ENCODE measurements at regions not wholly inside any gene's neighbourhood (a gene's known extent, or its start where the extent isn't known, plus 50 kb on each side); places are given as distances from the start of the nearest gene placed in this dataset.
"Not testable (repeated sequence)": the region's sequence is repeated elsewhere in the genome, so short reads cannot be mapped to it uniquely, and the experiment has no call there.

DNA sequence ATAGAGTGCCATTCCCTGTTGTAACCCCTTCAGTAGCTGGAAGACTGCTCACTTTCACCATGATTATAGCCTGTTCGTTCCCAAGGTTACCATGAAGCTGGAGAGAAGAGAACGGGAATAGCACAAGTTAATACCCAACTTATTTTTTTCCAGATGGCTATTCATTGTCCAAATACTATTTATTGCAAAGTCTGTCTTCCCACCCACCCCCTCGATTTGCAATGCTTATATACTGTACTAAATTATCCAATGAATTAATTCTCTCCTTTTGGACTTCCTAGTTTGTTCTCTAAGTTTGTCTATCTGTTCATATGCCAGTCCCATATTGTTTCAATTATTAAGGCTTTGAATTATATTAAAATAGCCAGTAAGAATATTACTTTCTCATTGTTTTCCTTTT lies 231.0 kb downstream of the RAB11FIP4 start:
- intact Hi-C loops (cut with DNase I): no loop called here
- 86% methylated on average over 3 of the region's 3 CpGs for WGBS
- TF ChIP-seq, protein P1, sequence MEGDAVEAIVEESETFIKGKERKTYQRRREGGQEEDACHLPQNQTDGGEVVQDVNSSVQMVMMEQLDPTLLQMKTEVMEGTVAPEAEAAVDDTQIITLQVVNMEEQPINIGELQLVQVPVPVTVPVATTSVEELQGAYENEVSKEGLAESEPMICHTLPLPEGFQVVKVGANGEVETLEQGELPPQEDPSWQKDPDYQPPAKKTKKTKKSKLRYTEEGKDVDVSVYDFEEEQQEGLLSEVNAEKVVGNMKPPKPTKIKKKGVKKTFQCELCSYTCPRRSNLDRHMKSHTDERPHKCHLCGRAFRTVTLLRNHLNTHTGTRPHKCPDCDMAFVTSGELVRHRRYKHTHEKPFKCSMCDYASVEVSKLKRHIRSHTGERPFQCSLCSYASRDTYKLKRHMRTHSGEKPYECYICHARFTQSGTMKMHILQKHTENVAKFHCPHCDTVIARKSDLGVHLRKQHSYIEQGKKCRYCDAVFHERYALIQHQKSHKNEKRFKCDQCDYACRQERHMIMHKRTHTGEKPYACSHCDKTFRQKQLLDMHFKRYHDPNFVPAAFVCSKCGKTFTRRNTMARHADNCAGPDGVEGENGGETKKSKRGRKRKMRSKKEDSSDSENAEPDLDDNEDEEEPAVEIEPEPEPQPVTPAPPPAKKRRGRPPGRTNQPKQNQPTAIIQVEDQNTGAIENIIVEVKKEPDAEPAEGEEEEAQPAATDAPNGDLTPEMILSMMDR (IDR thresholded peaks at IDR 0.05): no peak
- no peak for TF ChIP-seq POLR2AphosphoS5 (IDR thresholded peaks at IDR 0.05)
- DNase-seq (ENCODE audit: extremely low spot score): no peak
- Histone ChIP-seq H3K27ac (replicated peaks in 1 of 4) (no peak overlapping the region), H3K36me3 (no peaks in the 10 kb centered on the region), H3K9me3 (peaks cover 0 to 27% (median 15%) of the 10 kb centered on the region in 4 donors), H3K27me3 (no peaks in the 10 kb centered on the region), H3K4me3 (no peak overlapping the region), H3K4me1 (no peaks in the 10 kb centered on the region)

DNA sequence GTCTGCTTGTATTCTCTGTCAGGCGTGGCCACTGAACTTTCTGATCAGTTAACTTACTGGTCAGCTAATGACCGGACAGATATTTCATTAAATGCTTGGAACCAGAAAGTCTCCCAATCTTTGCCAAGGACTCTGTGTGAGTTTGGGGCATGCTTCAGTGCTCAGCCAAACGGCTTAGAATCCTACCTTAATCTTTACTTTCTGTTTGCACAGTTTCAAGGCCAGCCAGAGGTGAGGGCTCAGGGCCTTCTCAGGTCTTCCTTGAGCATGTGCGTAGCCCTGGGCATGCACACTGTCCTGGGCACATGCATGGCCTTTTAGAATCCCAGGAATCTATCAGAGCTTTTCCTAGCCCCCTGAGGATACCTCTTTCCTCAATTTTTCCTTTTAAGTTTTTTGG lies 230.1 kb downstream of the RAB11FIP4 start:
- Histone ChIP-seq H3K27me3 (no peaks in the 10 kb centered on the region), H3K4me3 (no peak overlapping the region), H3K9me3 (peaks cover 0 to 26% (median 15%) of the 10 kb centered on the region in 4 donors), H3K4me1 (no peaks in the 10 kb centered on the region), H3K36me3 (no peaks in the 10 kb centered on the region), H3K27ac (replicated peaks in 1 of 4) (no peak overlapping the region)
- DNase-seq (ENCODE audit: extremely low spot score): no peak
- TF ChIP-seq POLR2A (IDR thresholded peaks at IDR 0.05; ENCODE audit: low read depth) (no peak), POLR2AphosphoS5 (IDR thresholded peaks at IDR 0.05) (no peak), EP300 (IDR thresholded peaks at IDR 0.05) (no peak)
- TF ChIP-seq, protein P1 (IDR thresholded peaks at IDR 0.05): no peak
- intact Hi-C loops (cut with DNase I): no loop called here
- WGBS: 96% methylated on average over 4 of the region's 4 CpGs

DNA sequence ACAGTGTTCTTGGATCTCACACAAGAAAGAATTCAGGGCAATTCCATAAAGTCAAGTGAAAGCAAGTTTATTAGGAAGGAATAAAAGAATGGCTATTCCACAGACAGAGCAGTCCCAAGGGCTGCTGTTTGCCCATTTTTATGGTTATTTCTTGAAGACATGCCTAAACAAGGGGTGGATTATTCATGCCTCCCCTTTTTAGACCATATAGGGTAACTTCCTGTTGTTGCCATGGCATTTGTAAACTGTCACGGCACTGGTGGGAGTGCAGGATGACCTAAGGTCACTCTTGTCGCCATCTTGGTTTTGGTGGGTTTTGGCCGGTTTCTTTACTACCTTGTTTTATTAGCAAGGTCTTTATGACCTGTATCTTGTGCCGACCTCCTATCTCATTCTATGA lies 219.6 kb downstream of the RAB11FIP4 start:
- intact Hi-C loops (cut with DNase I); H3K9me3 ChIP-seq; H3K27ac ChIP-seq (replicated peaks in 1 of 4); H3K27me3 ChIP-seq; H3K4me3 ChIP-seq; DNase-seq (ENCODE audit: extremely low spot score); H3K4me1 ChIP-seq; H3K36me3 ChIP-seq: not testable (repeated sequence)
- WGBS: 91% methylated on average over 4 of the region's 4 CpGs

DNA sequence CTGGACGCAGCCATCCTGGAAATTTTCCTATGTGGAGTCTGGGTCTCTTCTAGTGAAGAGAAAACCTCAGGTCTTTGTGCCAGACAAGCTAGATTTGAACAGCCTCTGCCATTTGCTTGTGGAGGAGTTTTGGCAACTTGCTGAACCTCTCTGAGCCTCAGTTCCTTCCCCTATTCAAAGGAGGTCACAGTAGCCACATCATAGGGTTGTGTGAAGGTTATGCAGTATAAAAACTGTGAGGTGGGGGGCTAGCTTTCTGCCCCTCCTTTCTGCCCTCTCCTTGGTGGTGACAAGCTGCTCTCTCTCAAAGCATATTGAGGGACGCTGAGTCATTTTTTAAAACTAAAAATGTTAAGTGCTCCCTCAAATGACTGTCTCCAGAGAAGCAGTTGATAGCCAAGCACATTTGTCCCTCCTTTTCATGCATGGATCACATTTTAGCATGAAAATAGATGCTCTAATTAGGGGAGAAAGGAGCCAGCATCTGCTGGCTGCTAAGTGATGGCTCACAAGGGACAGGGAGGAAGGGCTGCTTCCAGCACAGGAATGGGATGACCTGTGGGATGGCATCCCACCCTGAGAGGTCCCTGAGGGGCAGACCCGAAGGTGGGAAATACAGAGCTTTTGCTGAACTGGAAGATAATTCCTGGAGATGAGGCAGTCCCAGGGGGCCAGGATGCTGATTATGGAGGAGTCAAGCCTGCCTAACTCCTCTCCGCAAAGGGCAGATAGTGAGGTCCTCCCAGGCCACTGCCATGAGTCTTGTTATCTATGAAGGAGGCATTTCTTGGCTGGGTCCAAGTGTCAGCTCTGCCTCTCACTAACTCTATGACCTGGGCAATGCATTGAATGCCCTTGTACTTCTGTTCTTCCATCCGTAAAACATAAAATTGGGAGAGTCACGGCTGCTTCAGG lies 218.8 kb downstream of the RAB11FIP4 start:
- H3K27me3 ChIP-seq: no peaks in the 10 kb centered on the region
- DNase-seq (ENCODE audit: extremely low spot score): no peak
- H3K27ac ChIP-seq (replicated peaks in 1 of 4): no peak overlapping the region
- intact Hi-C loops (cut with DNase I): no loop called here
- TF ChIP-seq POLR2A (IDR thresholded peaks at IDR 0.05; ENCODE audit: low read depth) (no peak), EP300 (IDR thresholded peaks at IDR 0.05) (no peak), POLR2AphosphoS5 (IDR thresholded peaks at IDR 0.05) (no peak)
- TF ChIP-seq, protein P1 (IDR thresholded peaks at IDR 0.05): no peak
- H3K9me3 ChIP-seq: no peaks in the 10 kb centered on the region
- no peaks in the 10 kb centered on the region for H3K36me3 ChIP-seq
- WGBS: 89% methylated on average over 5 of the region's 6 CpGs
- no peak overlapping the region for H3K4me3 ChIP-seq
- H3K4me1 ChIP-seq: no peaks in the 10 kb centered on the region

DNA sequence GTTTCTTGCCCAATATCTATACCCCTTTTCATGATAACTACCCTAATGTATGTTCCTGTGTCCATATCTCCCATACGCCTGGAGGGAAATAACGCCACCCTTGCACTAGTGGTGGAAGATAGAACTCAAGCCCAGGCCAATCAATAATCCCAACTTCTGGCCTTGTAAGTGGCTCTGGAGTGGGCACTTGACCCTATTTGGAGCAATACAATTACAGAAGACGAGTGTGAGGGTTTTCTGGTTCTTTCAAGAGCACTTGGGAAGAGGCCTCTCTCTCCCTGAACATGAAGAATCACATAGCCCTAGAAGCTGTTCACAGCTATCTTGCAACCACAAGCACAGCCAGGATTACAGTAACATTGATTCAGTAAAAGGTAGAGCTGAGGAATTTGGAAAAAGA lies 217.9 kb downstream of the RAB11FIP4 start:
- Histone ChIP-seq H3K27me3 (no peaks in the 10 kb centered on the region), H3K27ac (replicated peaks in 1 of 4) (no peak overlapping the region), H3K36me3 (no peaks in the 10 kb centered on the region), H3K9me3 (no peaks in the 10 kb centered on the region), H3K4me3 (no peak overlapping the region), H3K4me1 (no peaks in the 10 kb centered on the region)
- WGBS: 97% methylated on average over 3 of the region's 3 CpGs
- intact Hi-C loops (cut with DNase I): no loop called here
- TF ChIP-seq POLR2A (IDR thresholded peaks at IDR 0.05; ENCODE audit: low read depth) (no peak), EP300 (IDR thresholded peaks at IDR 0.05) (no peak), POLR2AphosphoS5 (IDR thresholded peaks at IDR 0.05) (no peak)
- TF ChIP-seq, protein P1 (IDR thresholded peaks at IDR 0.05): no peak
- DNase-seq (ENCODE audit: extremely low spot score): no peak

All from esophagus muscularis mucosa (tissue), 4 donors.